ENCODE measurements at regions not wholly inside any gene's neighbourhood (a gene's known extent, or its start where the extent isn't known, plus 50 kb on each side); places are given as distances from the start of the nearest gene placed in this dataset.
A peak's percentile ranks its signal among the peaks of the same experiment; 100 is the strongest.
"Not testable (repeated sequence)": the region's sequence is repeated elsewhere in the genome, so short reads cannot be mapped to it uniquely, and the experiment has no call there.

- DNase-seq, result peak; percentile 21
Measured at GRCh38 chr7:3094701-3095445, 51.2 kb upstream of the CARD11 start.

GRCh38 chr7:3097734-3098133, 54.1 kb upstream of the CARD11 start:
- no peak for DNase-seq

GRCh38 chr7:3102159-3102558, 58.5 kb upstream of the CARD11 start:
- DNase-seq, result no peak

- DNase-seq, result no peak
Measured at GRCh38 chr7:3103614-3104398, 60.1 kb upstream of the CARD11 start.

- DNase-seq, result no peak
Measured at GRCh38 chr7:3105856-3106255, 62.2 kb upstream of the CARD11 start.

- no peak for DNase-seq
Measured at GRCh38 chr7:3106361-3106826, 62.7 kb upstream of the CARD11 start.

- DNase-seq, result no peak
Measured at GRCh38 chr7:3107228-3107763, 63.6 kb upstream of the CARD11 start.

GRCh38 chr7:3107889-3108570, 64.4 kb upstream of the CARD11 start:
- DNase-seq, result no peak

- no peak for DNase-seq
Measured at GRCh38 chr7:3109311-3109915, 65.7 kb upstream of the CARD11 start.

- no peak for DNase-seq
Measured at GRCh38 chr7:3112479-3113134, 68.9 kb upstream of the CARD11 start.

- no peak for DNase-seq
Measured at GRCh38 chr7:3114917-3115316, 71.2 kb upstream of the CARD11 start.

GRCh38 chr7:3117081-3117480, 73.4 kb upstream of the CARD11 start:
- DNase-seq, result no peak

- no peak for DNase-seq
Measured at GRCh38 chr7:3117488-3118231, 74.0 kb upstream of the CARD11 start.

GRCh38 chr7:3119352-3119927, 75.8 kb upstream of the CARD11 start:
- not testable (repeated sequence) for DNase-seq

GRCh38 chr7:3119963-3120362, 76.3 kb upstream of the CARD11 start:
- no peak for DNase-seq

GRCh38 chr7:3120513-3120912, 76.8 kb upstream of the CARD11 start:
- DNase-seq, result no peak

- DNase-seq, result no peak
Measured at GRCh38 chr7:3128857-3129490, 85.3 kb upstream of the CARD11 start.

- DNase-seq, result no peak
Measured at GRCh38 chr7:3133811-3134385, 90.2 kb upstream of the CARD11 start.

GRCh38 chr7:3134745-3135144, 91.1 kb upstream of the CARD11 start:
- no peak for DNase-seq

GRCh38 chr7:3135626-3136025, 92.0 kb upstream of the CARD11 start:
- DNase-seq, result no peak

Measured in stimulated activated CD4-positive, alpha-beta T cell treated with anti-CD3 and anti-CD28 coated beads, Interleukin-12 subunit alpha, Interleukin-12 subunit beta, amount 100 ng/mL, for 4 hours (primary cell).